22Rv1 (cell line): ENCODE measurements at regions not wholly inside any gene's neighbourhood (a gene's known extent, or its start where the extent isn't known, plus 50 kb on each side); places are given as distances from the start of the nearest gene placed in this dataset.

Experiments used
- H3K27ac ChIP-seq: fragments of 450-650 bp; 2 replicates; pipeline ENCODE4 v1.5.1; 2017
- ZFX ChIP-seq: fragments of 450-650 bp; IDR thresholded peaks from 2 replicates; pipeline ENCODE4 v1.6.1; 2017; ENCODE audit warnings: antibody characterized with exemption, borderline replicate concordance
- TF ChIP-seq, protein P1 (sequence below): fragments of 450-650 bp; IDR thresholded peaks from 2 replicates; pipeline ENCODE4 v1.5.1; 2017; ENCODE audit warnings: mild to moderate bottlenecking

DNA sequence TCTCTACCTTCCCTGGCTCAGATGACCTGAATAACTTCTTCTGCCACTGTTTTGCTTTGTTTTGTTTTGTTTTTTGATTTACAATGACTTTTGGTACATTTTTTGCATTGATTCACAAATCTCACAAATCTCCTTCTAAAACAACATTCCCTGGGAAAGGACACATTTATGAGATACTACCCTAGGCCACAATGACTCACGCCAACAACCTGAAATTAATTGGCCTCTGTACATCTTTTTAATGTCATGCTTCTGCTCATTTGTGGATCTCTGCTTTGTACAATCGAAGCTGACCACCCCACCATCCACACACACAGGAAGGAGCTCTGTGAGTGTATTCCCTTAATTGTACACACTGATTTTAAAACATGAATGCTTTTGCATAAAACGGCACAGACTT lies 156.7 kb upstream of the PFKP start:
- TF ChIP-seq ZFX = no peak
- TF ChIP-seq, protein P1, sequence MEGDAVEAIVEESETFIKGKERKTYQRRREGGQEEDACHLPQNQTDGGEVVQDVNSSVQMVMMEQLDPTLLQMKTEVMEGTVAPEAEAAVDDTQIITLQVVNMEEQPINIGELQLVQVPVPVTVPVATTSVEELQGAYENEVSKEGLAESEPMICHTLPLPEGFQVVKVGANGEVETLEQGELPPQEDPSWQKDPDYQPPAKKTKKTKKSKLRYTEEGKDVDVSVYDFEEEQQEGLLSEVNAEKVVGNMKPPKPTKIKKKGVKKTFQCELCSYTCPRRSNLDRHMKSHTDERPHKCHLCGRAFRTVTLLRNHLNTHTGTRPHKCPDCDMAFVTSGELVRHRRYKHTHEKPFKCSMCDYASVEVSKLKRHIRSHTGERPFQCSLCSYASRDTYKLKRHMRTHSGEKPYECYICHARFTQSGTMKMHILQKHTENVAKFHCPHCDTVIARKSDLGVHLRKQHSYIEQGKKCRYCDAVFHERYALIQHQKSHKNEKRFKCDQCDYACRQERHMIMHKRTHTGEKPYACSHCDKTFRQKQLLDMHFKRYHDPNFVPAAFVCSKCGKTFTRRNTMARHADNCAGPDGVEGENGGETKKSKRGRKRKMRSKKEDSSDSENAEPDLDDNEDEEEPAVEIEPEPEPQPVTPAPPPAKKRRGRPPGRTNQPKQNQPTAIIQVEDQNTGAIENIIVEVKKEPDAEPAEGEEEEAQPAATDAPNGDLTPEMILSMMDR = no peak
- no peak overlapping the region for H3K27ac ChIP-seq

DNA sequence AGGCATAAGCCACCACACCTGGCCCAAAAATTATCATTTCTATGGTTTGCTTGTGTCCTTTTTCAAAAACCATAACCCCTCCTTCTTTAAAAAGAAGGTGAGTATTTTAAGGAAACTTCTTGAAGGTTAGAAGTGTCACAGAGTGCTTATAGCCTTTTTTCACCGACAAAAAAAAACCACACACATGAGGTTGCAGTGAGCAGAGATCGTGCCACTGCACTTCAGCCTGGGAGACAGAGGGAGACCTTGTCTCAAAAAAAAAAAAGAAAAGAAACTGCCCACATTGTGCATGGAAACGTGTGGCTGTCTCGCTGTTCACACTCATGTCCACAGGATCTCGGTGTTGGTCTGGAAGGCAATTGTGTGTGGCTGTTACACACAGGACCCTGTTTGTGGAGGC lies 157.4 kb upstream of the PFKP start:
- no peak overlapping the region for H3K27ac ChIP-seq
- TF ChIP-seq ZFX = no peak
- TF ChIP-seq, protein P1 = no peak

DNA sequence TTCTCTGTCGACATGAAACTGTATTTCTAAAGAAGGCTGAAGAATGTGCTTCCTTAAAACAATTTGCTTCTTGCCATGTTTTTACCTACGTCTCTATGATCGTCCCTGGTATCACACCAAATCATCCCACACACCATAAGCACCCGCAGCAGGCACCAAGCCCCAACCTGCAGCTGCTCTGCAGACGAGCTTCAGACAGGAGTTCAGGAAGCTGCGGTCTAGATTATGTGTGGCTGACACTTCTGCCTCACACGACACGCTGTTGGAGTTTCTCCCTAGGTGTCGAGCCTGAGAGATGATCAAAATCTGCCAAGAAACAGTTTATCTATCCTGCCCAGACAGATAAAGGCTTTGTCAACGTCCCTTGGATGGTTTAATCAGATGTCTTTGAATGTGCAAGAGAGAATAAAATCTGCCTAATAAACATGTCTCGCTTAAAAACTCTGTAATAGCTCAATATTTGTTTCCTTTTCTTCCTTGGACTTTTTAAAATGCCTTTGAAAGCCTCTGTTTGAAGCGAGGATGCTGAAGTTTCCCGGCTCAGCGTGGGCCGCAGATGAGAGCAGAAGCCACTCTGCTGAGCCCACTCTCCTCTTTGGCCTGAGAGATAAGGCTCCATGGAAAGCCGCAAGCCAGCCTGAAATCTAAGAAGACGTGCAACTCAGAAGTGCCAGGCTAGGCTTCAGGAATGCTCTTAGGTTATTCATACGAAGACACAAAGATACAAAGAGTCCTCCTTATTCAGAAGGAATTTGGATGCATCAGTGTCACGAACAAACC lies 158.3 kb upstream of the PFKP start:
- no peak for TF ChIP-seq ZFX
- TF ChIP-seq, protein P1 = no peak
- H3K27ac ChIP-seq = no peak overlapping the region

DNA sequence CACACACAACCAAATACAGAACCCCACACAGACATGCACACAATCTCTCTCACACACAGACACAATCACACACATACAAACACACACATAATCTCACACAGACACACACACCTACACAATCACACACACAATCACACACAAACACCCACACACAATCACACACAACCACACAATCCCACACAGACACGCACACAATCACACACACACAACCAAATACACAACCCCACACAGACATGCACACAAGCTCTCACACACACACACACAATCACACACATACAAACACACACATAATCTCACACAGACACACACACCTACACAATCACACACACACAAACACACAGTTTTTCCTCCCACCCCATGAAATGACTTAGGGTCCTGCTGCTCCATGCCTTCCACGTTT lies 160.4 kb upstream of the PFKP start:
- H3K27ac ChIP-seq = no peak overlapping the region
- TF ChIP-seq ZFX = no peak
- TF ChIP-seq, protein P1 = no peak

DNA sequence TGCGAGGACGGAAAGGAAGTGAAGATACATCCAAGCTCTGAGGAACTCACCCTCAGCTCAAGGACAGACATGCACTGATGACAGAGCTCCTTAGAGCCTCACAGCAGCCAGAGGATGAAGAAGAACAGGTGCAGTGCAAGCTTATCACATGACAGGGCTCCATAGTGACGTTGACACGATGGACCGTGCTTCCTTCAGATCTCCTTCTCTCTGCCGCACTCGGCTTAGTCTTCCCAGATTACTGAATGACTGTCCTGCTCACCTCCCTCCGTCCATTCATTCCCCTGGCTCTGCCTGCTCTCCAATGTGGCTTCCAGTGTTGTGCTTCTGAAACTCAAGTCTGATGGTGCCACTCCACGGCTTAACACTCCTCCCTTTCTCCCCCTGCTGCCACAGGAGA lies 161.5 kb upstream of the PFKP start:
- TF ChIP-seq ZFX = no peak
- TF ChIP-seq, protein P1 = no peak
- H3K27ac ChIP-seq = no peak overlapping the region

DNA sequence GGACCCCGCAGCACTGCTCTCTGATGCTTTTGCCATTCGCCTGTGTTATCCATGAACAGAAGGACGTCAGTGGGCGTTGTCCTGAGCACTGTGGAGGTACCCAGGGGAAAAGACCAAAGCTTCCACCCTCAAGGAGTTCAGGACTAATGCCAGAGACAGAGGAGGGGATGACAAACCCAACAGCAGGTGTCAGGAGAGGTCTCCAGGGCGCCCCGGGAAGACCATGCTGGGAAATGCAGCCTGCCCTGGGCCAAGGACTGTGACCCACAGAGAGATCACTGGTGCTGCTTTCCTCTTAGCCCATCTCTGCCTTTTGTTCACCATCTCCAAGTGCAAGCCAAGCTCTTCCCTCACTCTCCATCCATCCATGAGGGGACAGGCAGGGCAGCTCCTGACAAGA lies 166.8 kb upstream of the PFKP start:
- no peak for TF ChIP-seq ZFX
- TF ChIP-seq, protein P1 = no peak
- H3K27ac ChIP-seq = no peak overlapping the region

DNA sequence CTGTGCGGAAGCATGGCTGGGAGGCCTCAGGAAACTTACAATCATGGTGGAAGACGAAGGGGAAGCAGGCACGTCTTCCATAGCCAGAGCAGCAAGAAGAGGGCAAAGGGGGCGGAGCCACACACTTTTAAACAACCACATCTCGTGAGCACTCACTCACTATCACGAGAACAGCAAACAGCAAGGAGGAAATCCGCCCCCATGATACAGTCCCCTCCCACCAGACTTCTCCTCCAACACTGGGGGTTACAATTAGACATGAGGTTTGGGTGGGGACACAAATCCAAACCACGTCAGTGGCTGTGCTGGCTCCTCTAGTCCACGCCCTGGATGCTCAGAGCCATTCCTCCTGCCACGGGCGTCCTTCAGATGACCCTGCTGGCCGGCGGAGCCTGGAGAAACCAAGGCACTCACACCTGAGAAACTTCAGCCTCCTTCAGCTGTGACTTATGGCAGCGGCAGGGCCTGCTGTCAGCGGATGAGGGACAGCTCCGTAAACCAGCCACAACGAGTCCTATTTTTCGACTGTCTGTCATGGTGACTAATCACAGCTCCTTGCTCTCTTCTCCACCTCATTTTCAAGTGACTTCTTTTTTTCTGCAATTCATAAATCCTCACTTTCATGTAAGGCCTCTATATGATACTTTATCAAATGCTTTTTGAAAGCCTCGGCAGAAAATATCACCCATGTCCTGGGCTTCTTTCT lies 167.9 kb upstream of the PFKP start:
- H3K27ac ChIP-seq = no peak overlapping the region
- TF ChIP-seq, protein P1 = no peak
- no peak for TF ChIP-seq ZFX
